ENCODE measurements at regions not wholly inside any gene's neighbourhood (a gene's known extent, or its start where the extent isn't known, plus 50 kb on each side); places are given as distances from the start of the nearest gene placed in this dataset.

- Histone ChIP-seq H3K4me1 (peaks cover 0 to 7% (median 0%) of the 10 kb centered on the region in 3 donors), H3K9me3 (peaks cover 0 to 7% (median 0%) of the 10 kb centered on the region in 3 donors), H3K27ac (no peak overlapping the region), H3K27me3 (no peaks in the 10 kb centered on the region), H3K36me3 (no peaks in the 10 kb centered on the region), H3K4me3 (no peak overlapping the region)
- no peak for TF ChIP-seq EP300 (IDR thresholded peaks at IDR 0.05)
- no peak for TF ChIP-seq POLR2AphosphoS5 (IDR thresholded peaks at IDR 0.05)
- TF ChIP-seq POLR2A (IDR thresholded peaks at IDR 0.05) = no peak
- no peak for TF ChIP-seq CTCF (IDR thresholded peaks at IDR 0.05)
- ATAC-seq = no peak
- WGBS, 2 donors (ENCODE audit: low coverage in 1 of 2) = 79 to 84% methylated on average over 5 to 8 of the region's 11 CpGs
These were observed 121.6 kb downstream of the OAT start for GRCh38 chr10:124296813-124297788.

GRCh38 chr10:124296121-124296812 is 122.5 kb downstream of the OAT start:
- H3K9me3 ChIP-seq = peaks cover 0 to 7% (median 0%) of the 10 kb centered on the region in 3 donors
- no peaks in the 10 kb centered on the region for H3K27me3 ChIP-seq
- TF ChIP-seq POLR2A (IDR thresholded peaks at IDR 0.05) (no peak), EP300 (IDR thresholded peaks at IDR 0.05) (no peak), CTCF (IDR thresholded peaks at IDR 0.05) (no peak), POLR2AphosphoS5 (IDR thresholded peaks at IDR 0.05) (no peak)
- WGBS, 2 donors (ENCODE audit: low coverage in 1 of 2) = 33 to 43% methylated on average over 1 of the region's 9 CpGs
- no peaks in the 10 kb centered on the region for H3K4me1 ChIP-seq
- ATAC-seq = no peak
- H3K4me3 ChIP-seq = no peak overlapping the region
- H3K27ac ChIP-seq = no peak overlapping the region
- H3K36me3 ChIP-seq = no peaks in the 10 kb centered on the region

- ATAC-seq = no peak
- TF ChIP-seq CTCF (IDR thresholded peaks at IDR 0.05) = no peak
- TF ChIP-seq EP300 (IDR thresholded peaks at IDR 0.05) = no peak
- no peak for TF ChIP-seq POLR2AphosphoS5 (IDR thresholded peaks at IDR 0.05)
- no peak for TF ChIP-seq POLR2A (IDR thresholded peaks at IDR 0.05)
- Histone ChIP-seq H3K27ac (no peak overlapping the region), H3K4me3 (no peak overlapping the region), H3K36me3 (no peaks in the 10 kb centered on the region), H3K9me3 (no peaks in the 10 kb centered on the region), H3K27me3 (no peaks in the 10 kb centered on the region), H3K4me1 (no peaks in the 10 kb centered on the region)
- 85% methylated on average over 6 of the region's 22 CpGs; no CpG with 5 or more reads in 1 of the 2 donors for WGBS, 2 donors (ENCODE audit: low coverage in 1 of 2)
These were observed 123.6 kb downstream of the OAT start for GRCh38 chr10:124294811-124295770.

- 87 to 100% methylated on average over 2 to 10 of the region's 22 CpGs for WGBS, 2 donors (ENCODE audit: low coverage in 1 of 2)
These were observed 124.9 kb downstream of the OAT start for GRCh38 chr10:124293616-124294449.

More at GRCh38 chr10:124293616-124294449, 124.9 kb downstream of the OAT start:
- Histone ChIP-seq H3K36me3 (no peaks in the 10 kb centered on the region), H3K4me1 (no peaks in the 10 kb centered on the region), H3K27me3 (no peaks in the 10 kb centered on the region), H3K4me3 (no peak overlapping the region), H3K9me3 (no peaks in the 10 kb centered on the region), H3K27ac (no peak overlapping the region)
- no peak for TF ChIP-seq EP300 (IDR thresholded peaks at IDR 0.05)
- no peak for ATAC-seq

Measured in gastroesophageal sphincter (tissue), 4 donors.